ENCODE measurements at regions not wholly inside any gene's neighbourhood (a gene's known extent, or its start where the extent isn't known, plus 50 kb on each side); places are given as distances from the start of the nearest gene placed in this dataset.

GRCh38 chr4:44016570-44017421 is 431.8 kb downstream of the KCTD8 start:
- intact Hi-C loops (cut with DNase I): no loop called here
- DNase-seq: no peak
- TF ChIP-seq, protein P1, sequence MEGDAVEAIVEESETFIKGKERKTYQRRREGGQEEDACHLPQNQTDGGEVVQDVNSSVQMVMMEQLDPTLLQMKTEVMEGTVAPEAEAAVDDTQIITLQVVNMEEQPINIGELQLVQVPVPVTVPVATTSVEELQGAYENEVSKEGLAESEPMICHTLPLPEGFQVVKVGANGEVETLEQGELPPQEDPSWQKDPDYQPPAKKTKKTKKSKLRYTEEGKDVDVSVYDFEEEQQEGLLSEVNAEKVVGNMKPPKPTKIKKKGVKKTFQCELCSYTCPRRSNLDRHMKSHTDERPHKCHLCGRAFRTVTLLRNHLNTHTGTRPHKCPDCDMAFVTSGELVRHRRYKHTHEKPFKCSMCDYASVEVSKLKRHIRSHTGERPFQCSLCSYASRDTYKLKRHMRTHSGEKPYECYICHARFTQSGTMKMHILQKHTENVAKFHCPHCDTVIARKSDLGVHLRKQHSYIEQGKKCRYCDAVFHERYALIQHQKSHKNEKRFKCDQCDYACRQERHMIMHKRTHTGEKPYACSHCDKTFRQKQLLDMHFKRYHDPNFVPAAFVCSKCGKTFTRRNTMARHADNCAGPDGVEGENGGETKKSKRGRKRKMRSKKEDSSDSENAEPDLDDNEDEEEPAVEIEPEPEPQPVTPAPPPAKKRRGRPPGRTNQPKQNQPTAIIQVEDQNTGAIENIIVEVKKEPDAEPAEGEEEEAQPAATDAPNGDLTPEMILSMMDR (IDR thresholded peaks at IDR 0.05): no peak

DNA sequence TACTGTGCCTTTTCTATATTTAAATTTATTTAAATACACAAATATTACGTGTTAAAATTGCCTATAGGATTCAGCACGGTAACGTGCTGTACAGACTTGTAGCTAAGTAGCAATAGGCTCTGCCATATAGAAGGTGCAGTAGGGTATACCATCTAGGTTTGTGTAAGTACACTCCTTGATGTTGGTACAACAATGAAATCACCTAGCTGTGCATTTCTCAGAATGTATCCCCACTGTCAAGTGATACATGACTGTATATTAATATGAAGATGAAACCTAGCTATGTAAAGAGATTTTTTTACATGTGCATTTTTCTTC is 431.2 kb downstream of the KCTD8 start:
- Histone ChIP-seq H3K27me3 (no peaks in the 10 kb centered on the region), H3K4me1 (no peaks in the 10 kb centered on the region), H3K9me3 (no peaks in the 10 kb centered on the region), H3K36me3 (replicated peaks in 1 of 2; ENCODE audit: insufficient read depth in 1 of 2, low read depth in 2 of 2) (no peaks in the 10 kb centered on the region), H3K27ac (no peak overlapping the region), H3K4me3 (no peak overlapping the region)
- TF ChIP-seq, protein P1 (IDR thresholded peaks at IDR 0.05): no peak
- TF ChIP-seq POLR2A (IDR thresholded peaks at IDR 0.05): no peak
- DNase-seq (no peak), ATAC-seq (no peak)
- intact Hi-C loops (cut with DNase I): no loop called here
- 85 to 86% methylated on average over 3 of the region's 3 CpGs for WGBS, 2 donors

More at GRCh38 chr4:44016570-44017421, 431.8 kb downstream of the KCTD8 start:
- Histone ChIP-seq H3K27ac (no peak overlapping the region), H3K4me1 (no peaks in the 10 kb centered on the region), H3K36me3 (replicated peaks in 1 of 2; ENCODE audit: insufficient read depth in 1 of 2, low read depth in 2 of 2) (no peaks in the 10 kb centered on the region), H3K9me3 (no peaks in the 10 kb centered on the region), H3K4me3 (no peak overlapping the region), H3K27me3 (no peaks in the 10 kb centered on the region)
- no peak for ATAC-seq
- 79 to 83% methylated on average over 18 of the region's 18 CpGs for WGBS, 2 donors

DNA sequence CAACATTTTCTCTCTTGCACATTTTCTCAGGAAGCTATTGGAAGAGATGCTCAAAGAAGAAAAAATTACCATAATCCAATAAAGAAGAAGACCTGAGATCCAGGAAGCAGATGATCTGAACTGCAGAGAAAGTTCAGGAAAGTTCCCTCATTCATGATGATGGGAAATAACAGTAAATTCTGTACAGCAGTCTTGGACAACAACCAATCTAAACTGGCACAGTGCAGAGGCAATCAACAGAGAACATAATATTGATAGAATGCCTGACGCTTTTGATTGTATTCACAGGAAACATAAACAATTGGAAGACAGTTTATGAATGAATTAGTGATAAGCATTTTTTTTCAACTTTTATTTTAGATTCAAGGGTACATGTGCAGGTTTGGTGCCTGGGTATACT is 428.9 kb downstream of the KCTD8 start:
- no peak for TF ChIP-seq POLR2A (IDR thresholded peaks at IDR 0.05)
- TF ChIP-seq, protein P1 (IDR thresholded peaks at IDR 0.05): no peak
- H3K4me3 ChIP-seq: no peak overlapping the region
- H3K27me3 ChIP-seq: no peaks in the 10 kb centered on the region
- 24 to 25% methylated on average over 1 of the region's 1 CpG for WGBS, 2 donors
- H3K36me3 ChIP-seq (replicated peaks in 1 of 2; ENCODE audit: insufficient read depth in 1 of 2, low read depth in 2 of 2): no peaks in the 10 kb centered on the region
- H3K4me1 ChIP-seq: no peaks in the 10 kb centered on the region
- ATAC-seq (no peak), DNase-seq (no peak)
- H3K9me3 ChIP-seq: no peaks in the 10 kb centered on the region
- no peak overlapping the region for H3K27ac ChIP-seq
- intact Hi-C loops (cut with DNase I): no loop called here

- no peak for TF ChIP-seq POLR2A (IDR thresholded peaks at IDR 0.05)
- TF ChIP-seq, protein P1 (IDR thresholded peaks at IDR 0.05): no peak
- ATAC-seq: no peak
- Histone ChIP-seq H3K27ac (no peak overlapping the region), H3K27me3 (no peaks in the 10 kb centered on the region), H3K36me3 (replicated peaks in 1 of 2; ENCODE audit: insufficient read depth in 1 of 2, low read depth in 2 of 2) (no peaks in the 10 kb centered on the region), H3K4me3 (no peak overlapping the region), H3K9me3 (no peaks in the 10 kb centered on the region), H3K4me1 (no peaks in the 10 kb centered on the region)
- intact Hi-C loops (cut with DNase I): no loop called here
- no peak for DNase-seq
- WGBS, 2 donors: 72 to 79% methylated on average over 3 of the region's 3 CpGs
Observed at GRCh38 chr4:44025376-44026020, 423.1 kb downstream of the KCTD8 start.

All from body of pancreas (tissue), 4 donors.